ENCODE measurements at regions not wholly inside any gene's neighbourhood (a gene's known extent, or its start where the extent isn't known, plus 50 kb on each side); places are given as distances from the start of the nearest gene placed in this dataset.

DNA sequence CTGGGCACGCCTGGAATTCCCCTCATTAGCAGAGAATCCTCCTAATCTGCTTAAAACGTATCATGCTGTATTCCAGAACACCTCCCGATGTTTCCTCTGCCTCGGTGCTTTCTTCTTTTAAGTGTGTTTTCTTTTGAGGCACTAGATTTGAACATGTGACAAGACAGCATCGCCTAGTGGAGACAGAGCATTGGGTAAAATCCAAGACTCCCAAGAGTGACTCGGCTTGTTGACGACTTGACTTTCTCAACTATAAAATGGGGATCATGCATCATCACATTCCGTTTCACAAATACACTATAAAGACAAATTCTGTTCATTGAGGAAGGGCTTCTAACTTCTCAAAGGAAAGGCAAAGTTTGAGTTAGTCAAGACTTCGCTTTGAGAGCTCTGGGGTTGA, 105.6 kb upstream of the RNF32 start:
- TF ChIP-seq, protein P1, sequence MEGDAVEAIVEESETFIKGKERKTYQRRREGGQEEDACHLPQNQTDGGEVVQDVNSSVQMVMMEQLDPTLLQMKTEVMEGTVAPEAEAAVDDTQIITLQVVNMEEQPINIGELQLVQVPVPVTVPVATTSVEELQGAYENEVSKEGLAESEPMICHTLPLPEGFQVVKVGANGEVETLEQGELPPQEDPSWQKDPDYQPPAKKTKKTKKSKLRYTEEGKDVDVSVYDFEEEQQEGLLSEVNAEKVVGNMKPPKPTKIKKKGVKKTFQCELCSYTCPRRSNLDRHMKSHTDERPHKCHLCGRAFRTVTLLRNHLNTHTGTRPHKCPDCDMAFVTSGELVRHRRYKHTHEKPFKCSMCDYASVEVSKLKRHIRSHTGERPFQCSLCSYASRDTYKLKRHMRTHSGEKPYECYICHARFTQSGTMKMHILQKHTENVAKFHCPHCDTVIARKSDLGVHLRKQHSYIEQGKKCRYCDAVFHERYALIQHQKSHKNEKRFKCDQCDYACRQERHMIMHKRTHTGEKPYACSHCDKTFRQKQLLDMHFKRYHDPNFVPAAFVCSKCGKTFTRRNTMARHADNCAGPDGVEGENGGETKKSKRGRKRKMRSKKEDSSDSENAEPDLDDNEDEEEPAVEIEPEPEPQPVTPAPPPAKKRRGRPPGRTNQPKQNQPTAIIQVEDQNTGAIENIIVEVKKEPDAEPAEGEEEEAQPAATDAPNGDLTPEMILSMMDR (IDR thresholded peaks at IDR 0.05), result no peak
- no peak for TF ChIP-seq POLR2A (IDR thresholded peaks at IDR 0.05)
- TF ChIP-seq EP300 (IDR thresholded peaks at IDR 0.05), result no peak

Measured in ovary (tissue), 3 donors.